ENCODE measurements at regions not wholly inside any gene's neighbourhood (a gene's known extent, or its start where the extent isn't known, plus 50 kb on each side); places are given as distances from the start of the nearest gene placed in this dataset.

DNA sequence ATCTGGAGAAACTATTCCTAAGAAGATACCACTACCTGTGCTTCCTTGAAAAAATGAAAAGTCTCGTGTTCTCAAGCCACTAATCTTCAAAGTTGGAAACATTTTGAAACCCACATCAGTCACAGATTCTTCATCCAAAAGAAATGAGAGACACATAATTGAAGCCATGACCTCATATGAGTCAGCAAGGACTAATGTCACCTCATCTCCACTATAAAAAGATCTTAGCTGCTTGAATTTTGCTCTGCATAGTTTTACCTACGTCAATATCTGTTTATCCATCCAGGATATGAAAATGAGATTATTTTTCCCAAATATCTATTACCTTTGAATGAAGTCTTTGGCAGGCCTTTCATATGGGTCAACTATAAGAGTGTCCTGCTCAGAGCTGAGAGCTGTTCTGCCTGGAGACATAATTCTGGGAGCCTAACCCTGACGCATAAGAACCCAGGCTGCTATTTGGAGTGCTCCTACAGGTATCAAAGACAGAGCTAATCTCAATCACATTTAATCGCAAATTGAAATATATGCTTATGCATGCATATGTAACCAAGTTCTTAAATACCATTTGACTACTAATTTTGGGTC lies 312.5 kb upstream of the PKN2 start:
- intact Hi-C loops (cut with micrococcal nuclease): no loop called here
- DNase-seq (no peak), ATAC-seq (no peak)

DNA sequence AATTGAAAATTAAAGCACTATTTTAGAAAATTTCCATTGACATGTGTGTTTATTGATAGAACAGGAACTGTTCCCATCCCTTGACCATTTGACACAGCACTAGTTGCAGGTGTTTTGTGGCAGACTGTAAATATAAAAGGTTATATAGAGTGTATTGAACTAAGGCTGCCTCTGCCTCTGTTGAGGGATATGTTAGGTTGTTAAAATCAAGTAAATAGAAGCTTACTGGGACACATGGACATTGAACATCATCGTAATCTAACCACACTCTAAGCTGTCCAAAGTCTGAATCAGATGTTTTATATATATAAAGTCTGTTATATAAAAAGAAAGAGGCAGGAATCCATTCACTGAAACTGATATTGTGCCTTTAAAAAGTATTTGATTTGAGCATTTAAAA lies 308.1 kb upstream of the PKN2 start:
- ATAC-seq: no peak
- intact Hi-C loops (cut with micrococcal nuclease): no loop called here
- DNase-seq: no peak

DNA sequence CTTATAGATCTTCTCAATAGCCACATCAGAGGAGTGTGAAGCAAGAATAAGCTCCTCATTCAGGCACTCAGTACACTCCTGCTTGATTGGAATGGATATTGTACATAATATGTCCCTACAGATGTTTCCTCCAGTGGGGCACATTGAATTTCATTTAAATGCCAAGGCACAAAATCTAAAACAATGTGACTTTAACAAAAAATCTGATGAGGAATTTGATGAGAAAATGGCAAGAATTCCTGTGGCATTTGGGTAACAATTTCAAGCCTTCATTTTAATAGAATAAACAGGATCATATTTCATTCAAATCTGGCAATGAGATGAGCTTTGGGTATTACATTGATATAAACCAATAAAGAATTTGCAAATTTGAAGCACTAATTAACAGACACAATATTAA lies 307.7 kb upstream of the PKN2 start:
- DNase-seq (no peak), ATAC-seq (no peak)
- intact Hi-C loops (cut with micrococcal nuclease): no loop called here

DNA sequence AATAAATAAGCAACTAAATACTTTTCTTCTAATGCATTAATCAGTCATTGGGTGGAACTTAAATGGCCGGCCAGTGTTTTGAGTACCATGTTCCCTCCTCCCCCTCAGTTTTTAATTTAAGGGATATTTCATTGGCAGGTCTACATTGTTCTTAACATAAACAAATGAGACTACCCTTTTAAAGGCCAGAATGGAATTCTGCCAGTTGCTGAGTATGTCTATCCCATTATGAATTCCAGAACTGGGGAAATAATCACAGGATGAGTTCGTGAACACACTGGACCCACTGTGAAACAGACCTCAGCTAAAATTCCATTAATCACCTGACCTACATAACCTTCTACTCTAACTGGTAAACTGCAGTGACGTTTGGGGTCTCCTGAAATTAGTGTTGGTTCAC lies 305.5 kb upstream of the PKN2 start:
- ATAC-seq (no peak), DNase-seq (no peak)
- intact Hi-C loops (cut with micrococcal nuclease): no loop called here

DNA sequence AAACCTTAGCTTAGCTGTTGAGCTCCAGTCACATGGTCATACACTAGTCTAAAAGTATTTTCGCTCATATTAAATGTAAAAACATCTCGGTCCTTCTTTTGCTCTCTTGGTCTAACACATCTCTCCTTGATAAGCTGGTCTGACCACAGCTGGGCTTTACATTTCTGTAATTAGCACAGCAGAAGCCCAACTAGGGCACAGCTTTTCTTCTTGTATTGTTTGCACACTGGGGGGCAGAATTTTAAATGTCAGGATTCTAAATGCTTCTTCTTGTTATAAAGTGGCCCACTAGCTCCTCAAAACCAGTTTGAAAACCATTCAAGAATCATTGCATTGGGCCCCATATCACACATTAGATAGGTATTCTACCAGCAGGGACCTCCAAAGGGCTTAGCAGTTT lies 289.1 kb upstream of the PKN2 start:
- ATAC-seq (no peak), DNase-seq (no peak)
- intact Hi-C loops (cut with micrococcal nuclease): no loop called here

DNA sequence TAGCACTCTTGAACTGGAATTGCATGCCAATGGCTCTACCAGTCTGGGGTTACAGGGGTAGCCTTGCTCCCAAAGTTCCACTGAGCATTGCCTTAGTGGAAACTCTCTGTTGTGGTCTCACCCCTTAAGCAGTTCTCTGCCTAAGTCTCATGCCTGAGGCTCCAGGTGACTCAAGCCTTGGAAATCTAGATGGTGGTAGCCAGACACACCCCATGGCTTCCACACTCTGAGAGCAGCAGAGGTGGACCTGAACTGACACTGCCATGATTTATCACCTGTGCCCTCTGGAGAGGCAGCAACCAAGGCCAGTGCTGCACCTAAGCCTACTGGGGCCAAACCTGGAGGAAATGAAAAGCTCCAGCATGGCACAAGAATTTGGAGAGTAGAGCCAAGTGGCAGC lies 285.7 kb upstream of the PKN2 start:
- intact Hi-C loops (cut with micrococcal nuclease): no loop called here
- no peak for ATAC-seq
- DNase-seq: no peak

DNA sequence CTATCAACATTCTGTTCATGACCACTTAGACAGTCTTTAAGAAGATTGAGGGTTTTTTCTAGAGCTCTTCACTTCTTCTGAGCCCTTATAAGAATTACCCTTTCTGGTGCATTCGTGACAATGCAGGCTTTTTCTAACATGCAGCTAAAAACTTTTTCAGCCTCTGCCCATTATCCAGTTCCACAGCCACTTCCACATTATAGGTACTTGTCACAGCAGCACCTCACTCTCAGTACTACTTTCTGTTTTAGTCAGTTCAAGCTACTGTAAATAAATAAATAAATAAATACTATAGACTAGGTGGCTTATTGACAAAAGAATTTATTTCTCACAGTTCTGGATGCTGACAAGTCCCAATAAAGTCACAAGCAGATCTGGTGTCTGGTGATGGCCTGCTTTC lies 284.4 kb upstream of the PKN2 start:
- DNase-seq (no peak), ATAC-seq (no peak)
- intact Hi-C loops (cut with micrococcal nuclease): no loop called here

DNA sequence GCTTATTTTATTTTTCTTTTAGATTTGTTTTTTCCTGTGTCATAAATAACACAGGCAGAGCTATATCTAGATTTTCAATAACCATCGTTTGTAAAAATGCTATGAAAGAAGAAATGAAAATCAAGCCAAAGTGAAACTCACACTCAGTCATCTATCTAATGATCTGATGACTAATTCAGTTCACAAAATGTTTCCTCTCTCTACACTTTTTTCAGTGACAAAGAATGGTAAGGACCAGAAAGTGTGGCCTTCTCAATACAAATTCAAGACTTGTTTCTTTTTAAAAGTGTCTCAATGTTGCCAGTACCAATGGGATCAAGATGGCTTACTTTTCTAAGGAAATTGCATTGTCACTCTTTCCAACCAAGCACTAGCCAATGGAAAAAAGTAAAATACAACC lies 282.8 kb upstream of the PKN2 start:
- ATAC-seq: no peak
- intact Hi-C loops (cut with micrococcal nuclease): no loop called here
- no peak for DNase-seq

DNA sequence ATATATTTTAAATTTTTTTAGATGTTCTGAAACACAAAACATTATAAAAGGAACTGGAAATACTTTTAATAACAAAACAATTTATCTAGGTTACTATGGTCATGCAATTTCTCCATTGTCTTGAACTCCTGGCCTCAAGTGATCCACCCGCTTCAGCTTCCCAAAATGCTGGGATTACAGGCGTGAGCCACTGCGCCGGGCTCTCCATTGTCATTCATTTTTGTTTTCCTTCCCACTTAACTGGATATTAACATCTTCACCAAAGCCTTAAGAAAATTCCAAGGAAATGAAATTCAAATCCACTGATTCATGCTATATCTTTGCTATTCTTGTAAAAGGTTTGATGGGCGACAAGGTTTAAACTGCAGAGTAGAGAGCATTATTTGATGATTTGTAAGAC lies 279.5 kb upstream of the PKN2 start:
- no peak for ATAC-seq
- DNase-seq: no peak
- intact Hi-C loops (cut with micrococcal nuclease): no loop called here

DNA sequence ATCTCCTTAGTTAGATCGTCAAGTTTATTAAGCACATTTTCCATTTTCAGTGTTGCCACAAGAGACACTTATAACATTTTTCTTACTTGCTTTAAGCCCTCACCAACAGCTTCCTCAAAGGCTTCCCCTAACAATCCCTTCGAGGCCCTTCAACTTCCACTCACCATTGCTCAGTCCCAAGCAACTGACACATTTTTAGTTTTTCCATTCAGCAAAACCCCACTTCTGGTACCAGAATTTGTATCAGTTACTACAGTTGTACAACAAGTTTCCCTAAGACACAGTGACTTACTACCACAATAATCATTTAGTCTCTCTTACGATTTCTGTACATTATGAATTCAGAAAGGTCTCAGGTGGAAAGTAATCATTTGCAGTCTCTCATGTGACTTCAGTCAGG lies 276.8 kb upstream of the PKN2 start:
- intact Hi-C loops (cut with micrococcal nuclease): no loop called here
- ATAC-seq: no peak
- DNase-seq: no peak

DNA sequence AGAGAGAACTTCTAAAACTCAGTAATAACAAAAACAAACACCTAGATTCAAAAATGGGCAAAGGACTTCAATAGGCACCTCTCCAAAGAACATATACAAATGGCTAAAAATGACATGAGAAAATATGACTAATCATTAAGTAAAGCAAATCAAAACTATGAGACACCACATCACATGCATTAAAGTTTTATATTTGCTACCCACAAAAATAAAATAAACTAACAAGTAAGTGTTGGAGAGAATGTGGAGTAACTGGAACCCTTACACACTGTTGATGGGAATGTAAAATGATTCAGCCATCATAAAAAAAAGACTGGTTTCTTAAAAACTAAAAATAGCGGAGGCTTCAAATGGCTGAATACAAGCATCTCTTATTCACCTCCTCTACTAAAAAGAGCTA lies 262.1 kb upstream of the PKN2 start:
- intact Hi-C loops (cut with micrococcal nuclease): no loop called here
- DNase-seq (no peak), ATAC-seq (no peak)

DNA sequence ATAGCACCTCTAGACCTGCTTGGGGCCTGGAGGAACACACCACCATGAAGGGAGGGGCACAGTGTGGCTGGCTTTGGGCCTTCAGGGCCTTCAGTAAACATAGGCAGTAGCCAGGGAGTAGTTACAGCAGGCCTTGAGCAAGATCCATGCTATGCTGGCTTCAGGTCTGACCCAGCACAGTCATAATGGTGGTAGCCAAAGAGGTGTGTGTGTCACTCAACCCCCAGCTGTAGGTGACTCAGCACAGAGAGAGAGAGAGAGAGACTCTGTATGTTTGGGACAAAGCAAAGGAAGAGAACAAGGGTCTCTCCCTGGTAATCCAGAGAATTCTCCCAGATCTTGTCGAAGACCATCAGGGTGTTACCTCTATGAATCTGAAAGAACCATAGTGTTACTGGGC lies 250.5 kb upstream of the PKN2 start:
- intact Hi-C loops (cut with micrococcal nuclease): no loop called here
- ATAC-seq: no peak
- DNase-seq: no peak

DNA sequence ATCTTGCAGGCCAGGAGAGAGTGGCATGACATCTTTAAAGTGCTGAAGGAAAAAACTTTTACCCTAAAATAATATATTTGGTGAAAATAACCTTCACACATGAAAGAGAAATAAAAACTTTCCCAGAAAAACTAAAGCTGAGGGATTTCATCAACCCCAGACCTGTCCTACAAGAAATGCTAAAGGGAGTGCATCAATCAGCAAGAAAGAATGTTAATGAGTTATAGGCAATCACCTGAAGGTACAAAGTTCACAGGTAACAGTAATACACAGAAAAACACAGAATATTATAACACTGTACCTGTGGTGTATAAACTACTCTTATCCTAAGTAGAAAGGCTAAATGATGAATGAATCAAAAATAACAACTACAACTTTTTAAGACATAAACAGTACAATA lies 249.2 kb upstream of the PKN2 start:
- intact Hi-C loops (cut with micrococcal nuclease): no loop called here
- DNase-seq: no peak
- no peak for ATAC-seq

DNA sequence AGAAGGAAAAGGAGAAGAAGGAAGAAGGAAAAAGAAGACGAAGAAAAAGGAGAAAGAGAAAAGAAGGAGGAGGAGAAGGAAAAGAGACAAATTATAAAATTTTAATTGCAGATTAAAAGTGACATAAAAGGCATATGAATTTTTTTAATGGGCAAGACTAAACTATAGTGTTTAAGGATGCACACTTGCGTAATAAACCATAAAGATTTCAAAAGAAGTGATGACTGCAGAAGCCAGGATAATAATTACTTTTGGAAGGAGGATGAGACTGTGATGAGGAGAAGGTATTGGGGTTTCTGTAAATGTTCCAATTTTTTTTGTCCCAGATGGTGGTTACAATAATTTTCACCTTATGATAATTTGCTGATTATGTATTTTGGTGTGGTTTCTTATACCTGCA lies 243.1 kb upstream of the PKN2 start:
- no peak for DNase-seq
- intact Hi-C loops (cut with micrococcal nuclease): no loop called here
- ATAC-seq: no peak

DNA sequence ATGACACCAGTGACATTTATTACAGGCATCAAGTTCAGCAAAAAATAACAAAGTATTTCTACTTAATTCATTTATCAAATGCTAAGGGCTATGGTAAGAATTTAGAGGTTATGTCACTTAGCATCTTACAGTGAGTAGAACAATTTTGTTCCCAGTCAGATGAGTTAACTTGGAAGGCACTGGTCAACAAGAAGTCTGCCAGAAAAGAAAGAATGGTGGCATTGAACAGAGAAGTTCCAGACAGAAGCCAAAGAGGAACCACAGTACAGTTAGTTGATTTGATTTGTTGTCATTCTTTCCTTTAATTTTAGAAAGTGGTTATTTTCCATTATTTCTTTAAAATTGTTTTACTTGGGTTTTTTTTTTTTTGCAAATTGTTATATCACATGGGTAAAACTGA lies 232.2 kb upstream of the PKN2 start:
- DNase-seq (no peak), ATAC-seq (no peak)
- intact Hi-C loops (cut with micrococcal nuclease): no loop called here

DNA sequence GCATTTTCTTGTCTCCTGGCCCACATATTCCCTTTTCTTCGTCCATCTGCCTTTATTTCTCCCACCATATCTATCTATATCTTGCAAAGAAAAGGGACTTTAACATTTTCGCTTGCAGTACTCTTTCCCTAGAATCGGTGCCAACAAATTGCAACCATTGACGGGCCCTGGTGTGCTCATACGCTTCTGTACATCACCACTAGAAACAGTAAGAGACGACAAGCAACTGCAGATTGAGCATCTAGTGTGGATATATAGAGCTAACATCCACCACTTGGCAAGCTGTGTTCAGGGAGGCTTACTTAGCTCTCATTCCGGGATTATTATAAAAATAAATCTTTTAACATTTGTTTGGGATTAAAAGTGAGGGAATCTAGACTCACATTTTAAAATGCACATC lies 230.8 kb upstream of the PKN2 start:
- ATAC-seq (no peak), DNase-seq (no peak)
- intact Hi-C loops (cut with micrococcal nuclease): no loop called here

DNA sequence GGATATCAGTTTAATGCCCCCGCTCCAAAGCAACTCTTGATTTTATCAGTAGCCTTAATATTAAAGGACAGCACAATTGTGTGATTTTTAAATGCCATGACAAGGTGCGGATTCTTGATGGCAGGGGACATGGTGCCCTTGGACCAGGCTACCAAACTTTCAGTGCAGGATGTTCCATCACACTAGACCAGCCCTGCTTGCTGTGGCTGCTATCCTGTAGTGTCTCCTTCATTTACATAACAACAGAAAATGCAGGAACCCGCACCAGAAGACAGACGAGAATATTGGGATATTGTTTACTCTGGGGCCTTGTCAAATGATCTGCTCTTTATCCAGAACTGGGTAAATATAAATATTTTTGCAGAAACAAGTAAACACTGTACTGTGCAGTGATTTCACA lies 229.3 kb upstream of the PKN2 start:
- no peak for DNase-seq
- intact Hi-C loops (cut with micrococcal nuclease): no loop called here

DNA sequence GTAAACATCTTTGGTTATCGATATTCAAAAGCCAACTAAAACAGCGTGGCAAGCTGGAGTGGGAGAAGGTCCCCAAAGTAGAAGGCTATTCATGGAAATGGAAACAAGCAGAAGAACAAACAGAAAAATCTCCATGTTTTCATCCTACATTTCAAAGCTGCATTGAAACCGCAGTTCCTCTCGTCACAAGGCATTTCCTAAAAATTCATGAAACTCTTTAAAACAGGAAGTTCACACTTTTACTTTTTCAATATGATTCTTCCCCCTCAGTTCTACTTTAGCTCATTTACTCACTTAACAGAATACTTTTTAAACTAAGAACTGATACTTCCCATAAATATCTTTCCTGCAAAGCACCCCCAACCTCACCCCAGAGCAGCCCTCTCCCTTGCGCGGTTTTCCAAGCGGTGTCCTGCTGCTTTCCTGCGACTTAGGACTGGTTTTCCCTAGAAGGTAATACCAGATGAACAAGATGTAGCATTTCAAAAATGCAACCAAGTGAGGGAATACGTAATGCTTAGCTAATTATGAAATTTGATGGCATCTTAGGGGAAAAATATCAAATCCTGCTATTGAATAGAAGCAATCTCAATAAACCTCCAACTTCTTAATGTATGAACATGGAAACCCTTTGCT lies 228.3 kb upstream of the PKN2 start:
- ATAC-seq (no peak), DNase-seq (no peak)
- intact Hi-C loops (cut with micrococcal nuclease): no loop called here

More for the DNA sequence above, 229.3 kb upstream of the PKN2 start:
- no peak for ATAC-seq

DNA sequence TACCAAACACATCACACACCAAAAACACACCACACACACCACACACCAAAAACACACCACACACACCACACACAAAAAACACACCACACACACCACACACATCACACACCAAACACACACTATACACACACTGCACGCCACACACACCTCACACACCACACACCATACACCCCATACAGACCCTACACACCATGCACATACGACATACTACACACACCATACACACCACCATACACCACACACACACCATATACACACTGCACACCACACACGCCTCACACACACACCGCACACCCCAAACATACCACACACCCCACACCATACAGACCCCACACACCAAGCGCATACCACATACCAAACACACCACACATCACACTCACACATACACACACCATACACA lies 226.9 kb upstream of the PKN2 start:
- no peak for DNase-seq
- intact Hi-C loops (cut with micrococcal nuclease): no loop called here
- ATAC-seq: no peak

DNA sequence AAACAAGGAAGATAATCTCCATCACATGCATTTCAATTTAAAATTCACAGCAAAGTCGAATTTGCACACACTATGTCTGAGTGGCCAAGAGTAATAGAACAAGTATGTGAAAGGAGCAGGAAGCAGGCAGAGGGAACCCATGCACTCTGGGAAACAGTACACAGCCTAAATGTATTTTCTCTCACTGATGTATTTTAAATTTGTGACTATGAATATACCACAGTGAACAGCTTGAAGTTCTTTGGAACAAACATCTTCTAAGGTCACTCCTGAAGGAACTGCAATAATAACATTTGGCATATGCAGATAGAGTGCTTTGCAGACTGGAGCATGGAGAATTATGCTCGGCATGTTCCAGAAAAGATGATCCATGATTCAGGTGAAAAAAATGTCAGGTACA lies 223.1 kb upstream of the PKN2 start:
- ATAC-seq (no peak), DNase-seq (no peak)
- intact Hi-C loops (cut with micrococcal nuclease): no loop called here

DNA sequence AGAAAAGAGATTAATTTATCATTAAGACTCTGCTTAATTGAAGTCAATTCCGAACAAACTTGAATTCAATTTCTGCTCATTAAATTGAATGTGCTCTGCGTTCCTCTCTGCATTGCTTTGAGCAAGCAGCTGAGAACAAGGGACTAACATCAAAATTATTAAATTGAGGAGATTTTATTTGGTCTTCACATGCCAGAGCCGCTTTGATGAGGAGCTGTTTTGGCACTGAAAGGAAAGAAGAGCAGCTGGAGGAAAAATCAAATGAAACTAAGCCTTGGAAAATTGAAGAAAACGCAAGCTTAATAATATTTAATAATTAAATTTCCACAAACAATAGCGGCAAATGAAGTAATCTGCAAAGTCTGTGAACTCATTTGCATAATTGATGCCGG lies 222.0 kb upstream of the PKN2 start:
- intact Hi-C loops (cut with micrococcal nuclease): no loop called here
- ATAC-seq (no peak), DNase-seq (no peak)

Measured in left ventricle myocardium superior (tissue), 1 donor.